Neural progenitor cell (in vitro differentiated cells): ENCODE measurements at regions not wholly inside any gene's neighbourhood (a gene's known extent, or its start where the extent isn't known, plus 50 kb on each side); places are given as distances from the start of the nearest gene placed in this dataset.

Experiments used
- DNase-seq: peaks from one replicate; pipeline ENCODE4 v3.0.0-alpha.2; 2016; ENCODE audit warnings: low spot score
- H2AFZ ChIP-seq: fragments of 200-600 bp; sonication (generic); replicated peaks from 2 replicates; pipeline ENCODE4 v1.6.1; 2016; ENCODE audit warnings: antibody characterized with exemption
- H3F3A ChIP-seq: fragments of 200-600 bp; sonication (generic); 2 replicates; pipeline ENCODE4 v1.6.1; 2016; ENCODE audit warnings: antibody characterized with exemption, low read depth
- H3K27ac ChIP-seq: fragments of 200-600 bp; sonication (generic); 2 replicates; pipeline ENCODE4 v1.5.1; 2016; ENCODE audit warnings: mild to moderate bottlenecking
- H3K27me3 ChIP-seq: fragments of 200-600 bp; sonication (generic); 2 replicates; pipeline ENCODE4 v1.6.1; 2016; ENCODE audit warnings: mild to moderate bottlenecking, moderate library complexity
- H3K36me3 ChIP-seq: fragments of 200-600 bp; sonication (generic); 2 replicates; pipeline ENCODE4 v1.5.1; 2016
- H3K4me1 ChIP-seq: fragments of 200-600 bp; sonication (generic); 2 replicates; pipeline ENCODE4 v1.6.1; 2016; ENCODE audit warnings: mixed run types
- H3K4me2 ChIP-seq: fragments of 200-600 bp; sonication (generic); 2 replicates; pipeline ENCODE4 v1.6.1; 2016
- H3K4me3 ChIP-seq: fragments of 200-600 bp; sonication (generic); 2 replicates; pipeline ENCODE4 v1.5.1; 2016
- H3K79me2 ChIP-seq: fragments of 200-600 bp; sonication (generic); 2 replicates; pipeline ENCODE4 v1.6.1; 2016; ENCODE audit warnings: low read depth
- H3K9ac ChIP-seq: fragments of 200-600 bp; sonication (generic); 2 replicates; pipeline ENCODE4 v1.6.1; 2016
- H3K9me3 ChIP-seq: fragments of 200-600 bp; sonication (generic); 2 replicates; pipeline ENCODE4 v1.5.1; 2016; ENCODE audit warnings: low read depth
- H4K20me1 ChIP-seq: fragments of 200-600 bp; sonication (generic); 2 replicates; pipeline ENCODE4 v1.6.1; 2016; ENCODE audit warnings: low read depth
- H3K27ac Mint-ChIP-seq: 3 replicates; pipeline ENCODE4 v1.8.0; 2021; ENCODE audit warnings: mixed read lengths
- H3K27me3 Mint-ChIP-seq: 2 replicates; pipeline ENCODE4 v1.8.0; 2022; ENCODE audit warnings: low read depth, mild to moderate bottlenecking, inconsistent platforms, moderate library complexity, mixed read lengths; ENCODE audit not compliant: insufficient read depth
- H3K36me3 Mint-ChIP-seq: 3 replicates; pipeline ENCODE4 v1.8.0; 2021; ENCODE audit warnings: mixed read lengths
- H3K4me1 Mint-ChIP-seq: 3 replicates; pipeline ENCODE4 v1.8.0; 2021; ENCODE audit warnings: mixed read lengths
- H3K4me3 Mint-ChIP-seq: 3 replicates; pipeline ENCODE4 v1.8.0; 2021; ENCODE audit warnings: mild to moderate bottlenecking, moderate library complexity, mixed read lengths
- H3K9me3 Mint-ChIP-seq: 3 replicates; pipeline ENCODE4 v1.8.0; 2020; ENCODE audit warnings: mixed read lengths
- EZH2 ChIP-seq: fragments of 200-600 bp; sonication (generic); IDR thresholded peaks from 2 replicates; pipeline ENCODE4 v1.6.1; 2017; ENCODE audit warnings: antibody characterized with exemption, mild to moderate bottlenecking, moderate library complexity
- EZH2phosphoT487 ChIP-seq: fragments of 200-600 bp; sonication (generic); IDR thresholded peaks from 2 replicates; pipeline ENCODE4 v1.6.1; 2017; ENCODE audit warnings: antibody characterized with exemption
- TF ChIP-seq, protein P1 (sequence below): fragments of 200-600 bp; sonication (generic); IDR thresholded peaks from 2 replicates; pipeline ENCODE4 v1.5.1; 2017; ENCODE audit warnings: antibody characterized with exemption, mild to moderate bottlenecking

GRCh38 chr12:97404543-97404942 lies 58.1 kb upstream of the RMST start:
- H2AFZ ChIP-seq: no peak overlapping the region
- peak overlapping the region; percentile 48 for H3K27ac Mint-ChIP-seq
- H3K9ac ChIP-seq: no peak overlapping the region
- peaks cover 4% of the 10 kb centered on the region for H3K4me1 ChIP-seq
- H3F3A ChIP-seq: no peaks in the 10 kb centered on the region
- H3K36me3 ChIP-seq: no peaks in the 10 kb centered on the region
- H3K4me2 ChIP-seq: no peak overlapping the region
- H3K27me3 ChIP-seq: no peaks in the 10 kb centered on the region
- no peak for TF ChIP-seq EZH2phosphoT487
- TF ChIP-seq, protein P1, sequence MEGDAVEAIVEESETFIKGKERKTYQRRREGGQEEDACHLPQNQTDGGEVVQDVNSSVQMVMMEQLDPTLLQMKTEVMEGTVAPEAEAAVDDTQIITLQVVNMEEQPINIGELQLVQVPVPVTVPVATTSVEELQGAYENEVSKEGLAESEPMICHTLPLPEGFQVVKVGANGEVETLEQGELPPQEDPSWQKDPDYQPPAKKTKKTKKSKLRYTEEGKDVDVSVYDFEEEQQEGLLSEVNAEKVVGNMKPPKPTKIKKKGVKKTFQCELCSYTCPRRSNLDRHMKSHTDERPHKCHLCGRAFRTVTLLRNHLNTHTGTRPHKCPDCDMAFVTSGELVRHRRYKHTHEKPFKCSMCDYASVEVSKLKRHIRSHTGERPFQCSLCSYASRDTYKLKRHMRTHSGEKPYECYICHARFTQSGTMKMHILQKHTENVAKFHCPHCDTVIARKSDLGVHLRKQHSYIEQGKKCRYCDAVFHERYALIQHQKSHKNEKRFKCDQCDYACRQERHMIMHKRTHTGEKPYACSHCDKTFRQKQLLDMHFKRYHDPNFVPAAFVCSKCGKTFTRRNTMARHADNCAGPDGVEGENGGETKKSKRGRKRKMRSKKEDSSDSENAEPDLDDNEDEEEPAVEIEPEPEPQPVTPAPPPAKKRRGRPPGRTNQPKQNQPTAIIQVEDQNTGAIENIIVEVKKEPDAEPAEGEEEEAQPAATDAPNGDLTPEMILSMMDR: peak; percentile 94
- H3K27ac ChIP-seq: no peak overlapping the region
- peaks cover 17% of the 10 kb centered on the region for H3K4me1 Mint-ChIP-seq
- no peaks in the 10 kb centered on the region for H3K27me3 Mint-ChIP-seq
- no peak overlapping the region for H3K4me3 ChIP-seq
- no peaks in the 10 kb centered on the region for H3K79me2 ChIP-seq
- H3K9me3 ChIP-seq: no peaks in the 10 kb centered on the region
- H3K36me3 Mint-ChIP-seq: peaks cover 25% of the 10 kb centered on the region
- no peaks in the 10 kb centered on the region for H4K20me1 ChIP-seq
- peak; percentile 78 for DNase-seq
- no peak overlapping the region for H3K4me3 Mint-ChIP-seq
- peaks cover 12% of the 10 kb centered on the region for H3K9me3 Mint-ChIP-seq

GRCh38 chr12:97408363-97408762 lies 54.2 kb upstream of the RMST start:
- Histone ChIP-seq H3K27ac (no peak overlapping the region), H3K9me3 (no peaks in the 10 kb centered on the region), H3K4me1 (peaks cover 4% of the 10 kb centered on the region), H4K20me1 (no peaks in the 10 kb centered on the region), H3K4me2 (no peak overlapping the region), H3K27me3 (no peaks in the 10 kb centered on the region), H3K4me3 (no peak overlapping the region), H3K36me3 (no peaks in the 10 kb centered on the region), H2AFZ (no peak overlapping the region), H3F3A (no peaks in the 10 kb centered on the region), H3K79me2 (no peaks in the 10 kb centered on the region), H3K9ac (no peak overlapping the region)
- H3K4me3 Mint-ChIP-seq: no peak overlapping the region
- no peak for TF ChIP-seq EZH2phosphoT487
- H3K4me1 Mint-ChIP-seq: peaks cover 16% of the 10 kb centered on the region
- no peak for DNase-seq
- H3K9me3 Mint-ChIP-seq: peaks cover 8% of the 10 kb centered on the region
- peaks cover 15% of the 10 kb centered on the region for H3K36me3 Mint-ChIP-seq
- no peak overlapping the region for H3K27ac Mint-ChIP-seq
- peaks cover 2% of the 10 kb centered on the region for H3K27me3 Mint-ChIP-seq

DNA sequence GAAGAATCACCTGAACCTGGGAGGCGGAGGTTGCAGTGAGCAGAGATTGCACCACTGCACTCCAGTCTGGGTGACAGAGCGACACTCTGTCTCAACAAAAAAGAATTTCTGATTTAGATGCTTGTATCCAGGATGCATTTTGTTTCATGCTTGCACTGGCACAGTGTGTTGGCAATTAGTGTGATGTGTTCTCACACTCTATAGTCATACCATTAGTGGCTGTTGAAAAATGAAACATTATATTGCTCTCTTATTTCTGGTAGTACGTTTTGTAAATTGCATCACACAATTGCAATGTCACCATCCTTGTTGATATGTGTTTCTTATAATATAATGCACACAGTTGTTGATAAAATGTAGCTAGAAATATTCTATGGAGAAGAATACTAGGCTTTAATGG lies 51.3 kb upstream of the RMST start:
- Histone ChIP-seq H3K4me2 (no peak overlapping the region), H3K27ac (no peak overlapping the region), H4K20me1 (no peaks in the 10 kb centered on the region), H3K79me2 (no peaks in the 10 kb centered on the region), H3F3A (no peaks in the 10 kb centered on the region), H3K4me1 (no peaks in the 10 kb centered on the region), H3K9me3 (no peaks in the 10 kb centered on the region), H3K9ac (no peak overlapping the region), H3K4me3 (no peak overlapping the region), H3K27me3 (no peaks in the 10 kb centered on the region), H2AFZ (no peak overlapping the region), H3K36me3 (no peaks in the 10 kb centered on the region)
- no peak overlapping the region for H3K4me3 Mint-ChIP-seq
- H3K9me3 Mint-ChIP-seq: peaks cover 4% of the 10 kb centered on the region
- TF ChIP-seq EZH2phosphoT487 (no peak), EZH2 (no peak)
- TF ChIP-seq, protein P1: no peak
- H3K27ac Mint-ChIP-seq: no peak overlapping the region
- peaks cover 13% of the 10 kb centered on the region for H3K4me1 Mint-ChIP-seq
- H3K36me3 Mint-ChIP-seq: peaks cover 13% of the 10 kb centered on the region
- H3K27me3 Mint-ChIP-seq: peaks cover 2% of the 10 kb centered on the region
- DNase-seq: no peak
